ENCODE measurements at regions not wholly inside any gene's neighbourhood (a gene's known extent, or its start where the extent isn't known, plus 50 kb on each side); places are given as distances from the start of the nearest gene placed in this dataset.

DNA sequence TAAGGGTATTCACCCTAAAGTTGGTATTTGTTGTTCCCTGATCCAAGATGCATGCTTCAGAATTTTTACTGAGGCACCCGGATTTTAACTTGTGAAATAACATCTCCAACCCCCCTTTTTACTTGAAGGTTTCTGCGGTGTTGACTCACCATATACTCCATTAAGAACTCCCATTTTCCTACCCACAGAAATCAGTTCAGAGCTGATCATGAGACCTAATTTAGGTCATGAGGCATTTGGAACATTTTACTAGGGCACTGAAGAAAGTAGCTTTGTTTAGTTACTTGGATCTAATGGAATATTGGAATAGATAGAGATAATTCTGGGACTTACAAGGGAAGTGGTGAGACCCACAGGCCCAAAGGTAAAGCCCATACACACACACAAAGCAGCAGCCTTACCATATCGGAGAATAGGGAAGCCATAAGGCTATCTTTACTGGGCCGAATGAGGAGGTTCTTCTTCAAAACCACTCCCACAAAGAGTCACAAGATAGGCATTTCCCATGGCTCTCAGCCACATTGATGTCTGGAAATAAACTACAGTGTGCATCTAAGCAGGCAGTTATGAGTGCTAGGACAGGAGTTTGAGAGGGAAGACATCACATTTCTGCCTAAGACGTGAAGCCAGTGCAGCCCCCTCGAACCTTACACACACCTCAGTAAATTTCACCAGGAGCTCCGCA lies 681.0 kb upstream of the LRRTM4 start:
- H3K27ac ChIP-seq: no peak overlapping the region
- DNase-seq (ENCODE audit: extremely low spot score in 2 of 2): no peak
- intact Hi-C loops (cut with DNase I): no loop called here
- TF ChIP-seq CTCF (IDR thresholded peaks at IDR 0.05) (no peak), POLR2AphosphoS5 (IDR thresholded peaks at IDR 0.05; ENCODE audit: insufficient read depth in 1 of 2, low read depth in 1 of 2) (no peak), POLR2A (IDR thresholded peaks at IDR 0.05) (no peak)
- H3K27me3 ChIP-seq: no peaks in the 10 kb centered on the region
- no peak overlapping the region for H3K4me3 ChIP-seq
- no peaks in the 10 kb centered on the region for H3K9me3 ChIP-seq
- no peaks in the 10 kb centered on the region for H3K36me3 ChIP-seq
- no peaks in the 10 kb centered on the region for H3K4me1 ChIP-seq

DNA sequence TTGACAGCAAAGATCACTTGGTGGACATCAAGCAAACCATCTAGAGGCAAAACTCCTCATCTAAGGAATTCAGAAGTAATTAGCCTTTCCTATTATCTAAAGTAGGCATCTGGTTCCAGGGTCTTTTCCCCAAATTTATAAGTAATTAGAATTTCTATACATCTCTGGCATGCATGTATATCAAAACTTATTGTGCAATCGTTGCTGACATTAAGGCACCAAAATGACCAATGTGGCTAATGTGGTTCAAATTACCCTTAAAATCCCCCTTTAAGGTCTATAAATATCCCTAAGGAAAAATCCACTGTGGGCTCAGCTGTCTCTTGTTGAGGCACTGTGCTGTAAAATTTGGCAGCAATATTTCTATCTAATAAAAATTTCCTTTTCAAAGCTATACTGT lies 695.9 kb upstream of the LRRTM4 start:
- H3K27ac ChIP-seq: no peak overlapping the region
- intact Hi-C loops (cut with DNase I): no loop called here

GRCh38 chr2:78237704-78238103 lies 715.5 kb upstream of the LRRTM4 start:
- Histone ChIP-seq H3K27me3 (no peaks in the 10 kb centered on the region), H3K4me1 (no peaks in the 10 kb centered on the region), H3K9me3 (no peaks in the 10 kb centered on the region), H3K36me3 (no peaks in the 10 kb centered on the region), H3K4me3 (no peak overlapping the region), H3K27ac (no peak overlapping the region)
- intact Hi-C loops (cut with DNase I): no loop called here
- TF ChIP-seq CTCF (IDR thresholded peaks at IDR 0.05) (no peak), POLR2A (IDR thresholded peaks at IDR 0.05) (no peak), POLR2AphosphoS5 (IDR thresholded peaks at IDR 0.05; ENCODE audit: insufficient read depth in 1 of 2, low read depth in 1 of 2) (no peak)
- DNase-seq (ENCODE audit: extremely low spot score in 2 of 2): no peak

More for the DNA sequence above, 695.9 kb upstream of the LRRTM4 start:
- DNase-seq (ENCODE audit: extremely low spot score in 2 of 2): no peak
- Histone ChIP-seq H3K9me3 (no peaks in the 10 kb centered on the region), H3K36me3 (no peaks in the 10 kb centered on the region), H3K4me1 (no peaks in the 10 kb centered on the region), H3K27me3 (no peaks in the 10 kb centered on the region), H3K4me3 (no peak overlapping the region)
- TF ChIP-seq CTCF (IDR thresholded peaks at IDR 0.05): no peak
- no peak for TF ChIP-seq POLR2AphosphoS5 (IDR thresholded peaks at IDR 0.05; ENCODE audit: insufficient read depth in 1 of 2, low read depth in 1 of 2)
- TF ChIP-seq POLR2A (IDR thresholded peaks at IDR 0.05): no peak

GRCh38 chr2:78245394-78246135 lies 723.4 kb upstream of the LRRTM4 start:
- intact Hi-C loops (cut with DNase I): no loop called here
- Histone ChIP-seq H3K27ac (no peak overlapping the region), H3K9me3 (no peaks in the 10 kb centered on the region), H3K36me3 (no peaks in the 10 kb centered on the region), H3K27me3 (no peaks in the 10 kb centered on the region), H3K4me1 (no peaks in the 10 kb centered on the region), H3K4me3 (no peak overlapping the region)
- DNase-seq (ENCODE audit: extremely low spot score in 2 of 2): no peak
- TF ChIP-seq POLR2A (IDR thresholded peaks at IDR 0.05) (no peak), CTCF (IDR thresholded peaks at IDR 0.05) (no peak), POLR2AphosphoS5 (IDR thresholded peaks at IDR 0.05; ENCODE audit: insufficient read depth in 1 of 2, low read depth in 1 of 2) (no peak)

GRCh38 chr2:78251708-78252107 lies 729.5 kb upstream of the LRRTM4 start:
- H3K27ac ChIP-seq: no peak overlapping the region
- H3K9me3 ChIP-seq: no peaks in the 10 kb centered on the region
- H3K4me1 ChIP-seq: no peaks in the 10 kb centered on the region

More at GRCh38 chr2:78251708-78252107, 729.5 kb upstream of the LRRTM4 start:
- intact Hi-C loops (cut with DNase I): no loop called here
- H3K4me3 ChIP-seq: no peak overlapping the region
- H3K27me3 ChIP-seq: no peaks in the 10 kb centered on the region
- TF ChIP-seq CTCF (IDR thresholded peaks at IDR 0.05): no peak
- no peak for TF ChIP-seq POLR2AphosphoS5 (IDR thresholded peaks at IDR 0.05; ENCODE audit: insufficient read depth in 1 of 2, low read depth in 1 of 2)
- no peak for TF ChIP-seq POLR2A (IDR thresholded peaks at IDR 0.05)
- DNase-seq (ENCODE audit: extremely low spot score in 2 of 2): no peak
- H3K36me3 ChIP-seq: no peaks in the 10 kb centered on the region

Measured in vagina (tissue), 2 donors.